Lower lobe of right lung (tissue), 2 donors: ENCODE measurements at regions not wholly inside any gene's neighbourhood (a gene's known extent, or its start where the extent isn't known, plus 50 kb on each side); places are given as distances from the start of the nearest gene placed in this dataset.

Experiments
- ATAC-seq, 2 donors: fragments of 200-7000 bp; cut with Tn5 transposase; one replicate each; pipeline ENCODE4 v1.9.1; 2020 to 2022; ENCODE audit warnings: mild to moderate bottlenecking in 2 of 2, moderate library complexity in 2 of 2
- DNase-seq: peaks from one replicate; pipeline ENCODE4 v3.0.0-alpha.2; 2020
- H3K27ac ChIP-seq: fragments of 200-600 bp; one replicate; pipeline ENCODE4 v1.8.0; 2022
- H3K27me3 ChIP-seq: fragments of 200-600 bp; one replicate; pipeline ENCODE4 v1.8.0; 2022; ENCODE audit warnings: low read depth
- H3K36me3 ChIP-seq: fragments of 200-600 bp; one replicate; pipeline ENCODE4 v1.8.0; 2022; ENCODE audit warnings: mild to moderate bottlenecking
- H3K4me1 ChIP-seq: fragments of 200-600 bp; one replicate; pipeline ENCODE4 v1.8.0; 2022
- H3K4me3 ChIP-seq: fragments of 200-600 bp; one replicate; pipeline ENCODE4 v1.8.0; 2022; ENCODE audit warnings: mild to moderate bottlenecking
- H3K9me3 ChIP-seq: fragments of 200-600 bp; one replicate; pipeline ENCODE4 v1.8.0; 2022
- CTCF ChIP-seq: fragments of 200-600 bp; IDR thresholded peaks from one replicate; pipeline ENCODE4 v1.8.0; 2022; ENCODE audit warnings: antibody characterized with exemption, mild to moderate bottlenecking
- intact Hi-C: fragments of 100-400 bp; cut with DNase I; formaldehyde crosslinking; loops from one replicate; pipeline ENCODE4 v1.11.0; 2022
- donor health status: DM: no; HTN: yes; CAD: no; lungs with severe emphysema.

GRCh38 chr1:222886194-222886854, 71.5 kb downstream of the DISP1 start:
- H3K4me3 ChIP-seq: no peak overlapping the region
- DNase-seq (no peak), ATAC-seq (no peak)
- H3K9me3 ChIP-seq: no peaks in the 10 kb centered on the region
- H3K36me3 ChIP-seq: no peaks in the 10 kb centered on the region
- H3K27me3 ChIP-seq: no peaks in the 10 kb centered on the region
- intact Hi-C loops: no loop called here
- H3K4me1 ChIP-seq: peaks cover 15% of the 10 kb centered on the region
- H3K27ac ChIP-seq: no peak overlapping the region
- no peak for TF ChIP-seq CTCF

GRCh38 chr1:222886878-222887351, 72.1 kb downstream of the DISP1 start:
- Histone ChIP-seq H3K36me3 (no peaks in the 10 kb centered on the region), H3K27me3 (no peaks in the 10 kb centered on the region), H3K27ac (peak overlapping the region; percentile 25), H3K4me3 (no peak overlapping the region), H3K4me1 (peaks cover 15% of the 10 kb centered on the region), H3K9me3 (no peaks in the 10 kb centered on the region)
- ATAC-seq (peak in 1 of 2 donors; percentile 21), DNase-seq (no peak)
- TF ChIP-seq CTCF: no peak
- intact Hi-C loops: no loop called here

GRCh38 chr1:222889440-222889839, 74.6 kb downstream of the DISP1 start:
- TF ChIP-seq CTCF: no peak
- intact Hi-C loops: no loop called here
- H3K9me3 ChIP-seq: no peaks in the 10 kb centered on the region
- H3K4me1 ChIP-seq: peaks cover 15% of the 10 kb centered on the region
- H3K27me3 ChIP-seq: no peaks in the 10 kb centered on the region
- no peaks in the 10 kb centered on the region for H3K36me3 ChIP-seq
- no peak overlapping the region for H3K27ac ChIP-seq
- ATAC-seq (no peak), DNase-seq (no peak)
- no peak overlapping the region for H3K4me3 ChIP-seq

GRCh38 chr1:222890716-222891115, 75.9 kb downstream of the DISP1 start:
- Histone ChIP-seq H3K27me3 (no peaks in the 10 kb centered on the region), H3K4me1 (peaks cover 15% of the 10 kb centered on the region), H3K36me3 (no peaks in the 10 kb centered on the region), H3K27ac (no peak overlapping the region), H3K4me3 (no peak overlapping the region), H3K9me3 (no peaks in the 10 kb centered on the region)
- DNase-seq (no peak), ATAC-seq (peak in 1 of 2 donors; percentile 66)
- no peak for TF ChIP-seq CTCF
- intact Hi-C loops: no loop called here

DNA sequence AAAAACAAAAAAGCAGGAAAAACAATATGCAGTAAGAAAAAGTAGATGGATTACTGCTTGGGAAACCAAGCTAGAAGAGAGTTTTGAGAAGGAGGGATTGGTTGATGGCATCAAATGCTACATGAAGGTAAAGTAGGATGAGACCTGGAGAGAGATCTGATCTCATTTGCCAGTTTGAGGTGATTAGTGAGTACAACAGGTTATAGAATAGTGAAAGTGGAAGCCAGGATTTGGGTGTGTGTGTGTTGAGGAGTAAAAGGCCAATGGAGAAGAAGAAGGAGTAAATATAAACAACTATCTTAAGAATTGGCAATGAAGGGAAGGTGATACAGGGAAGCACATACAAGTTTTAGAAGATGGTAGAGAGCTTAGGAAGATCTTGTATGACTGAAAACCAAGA, 76.7 kb downstream of the DISP1 start:
- Histone ChIP-seq H3K36me3 (no peaks in the 10 kb centered on the region), H3K4me1 (peaks cover 15% of the 10 kb centered on the region), H3K9me3 (no peaks in the 10 kb centered on the region), H3K4me3 (no peak overlapping the region), H3K27me3 (no peaks in the 10 kb centered on the region), H3K27ac (no peak overlapping the region)
- intact Hi-C loops: no loop called here
- no peak for TF ChIP-seq CTCF
- ATAC-seq (no peak), DNase-seq (no peak)
